Epithelial cell of proximal tubule (primary cell): ENCODE measurements at regions not wholly inside any gene's neighbourhood (a gene's known extent, or its start where the extent isn't known, plus 50 kb on each side); places are given as distances from the start of the nearest gene placed in this dataset.

Experiments used
- DNase-seq: peaks from one replicate; pipeline ENCODE4 v3.0.0-alpha.2; 2011; ENCODE audit warnings: low read depth
- H3K4me3 ChIP-seq: 2 replicates; pipeline ENCODE4 v1.5.1; 2011; ENCODE audit warnings: low read depth, mild to moderate bottlenecking, low read length
- TF ChIP-seq, protein P1 (sequence below): conservative IDR thresholded peaks from 2 replicates; pipeline ENCODE4 v1.5.1; 2012; ENCODE audit warnings: low read depth, mild to moderate bottlenecking, low read length

GRCh38 chr14:61997161-61997560, 234.9 kb downstream of the SNAPC1 start:
- DNase-seq, result no peak
- H3K4me3 ChIP-seq, result no peak overlapping the region
- TF ChIP-seq, protein P1, sequence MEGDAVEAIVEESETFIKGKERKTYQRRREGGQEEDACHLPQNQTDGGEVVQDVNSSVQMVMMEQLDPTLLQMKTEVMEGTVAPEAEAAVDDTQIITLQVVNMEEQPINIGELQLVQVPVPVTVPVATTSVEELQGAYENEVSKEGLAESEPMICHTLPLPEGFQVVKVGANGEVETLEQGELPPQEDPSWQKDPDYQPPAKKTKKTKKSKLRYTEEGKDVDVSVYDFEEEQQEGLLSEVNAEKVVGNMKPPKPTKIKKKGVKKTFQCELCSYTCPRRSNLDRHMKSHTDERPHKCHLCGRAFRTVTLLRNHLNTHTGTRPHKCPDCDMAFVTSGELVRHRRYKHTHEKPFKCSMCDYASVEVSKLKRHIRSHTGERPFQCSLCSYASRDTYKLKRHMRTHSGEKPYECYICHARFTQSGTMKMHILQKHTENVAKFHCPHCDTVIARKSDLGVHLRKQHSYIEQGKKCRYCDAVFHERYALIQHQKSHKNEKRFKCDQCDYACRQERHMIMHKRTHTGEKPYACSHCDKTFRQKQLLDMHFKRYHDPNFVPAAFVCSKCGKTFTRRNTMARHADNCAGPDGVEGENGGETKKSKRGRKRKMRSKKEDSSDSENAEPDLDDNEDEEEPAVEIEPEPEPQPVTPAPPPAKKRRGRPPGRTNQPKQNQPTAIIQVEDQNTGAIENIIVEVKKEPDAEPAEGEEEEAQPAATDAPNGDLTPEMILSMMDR, result no peak

DNA sequence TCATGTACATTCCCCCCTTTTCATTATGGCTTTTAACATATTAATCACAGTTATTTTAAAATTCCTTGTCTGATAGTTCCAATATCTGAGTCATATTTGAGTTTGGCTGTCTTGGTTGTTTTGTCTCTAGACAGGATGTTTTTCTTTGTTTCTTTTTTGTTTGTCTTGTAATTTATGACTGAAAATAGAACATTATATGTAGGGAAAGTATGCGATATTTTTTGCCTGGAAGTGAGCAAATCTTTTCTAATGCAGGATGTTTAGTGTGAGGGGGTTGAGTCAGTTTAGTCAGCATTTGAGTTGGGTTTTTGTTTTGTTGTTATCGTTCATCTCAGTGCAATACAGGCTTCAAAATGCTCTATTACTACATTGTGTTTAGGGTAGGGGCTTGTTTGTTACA, 239.7 kb downstream of the SNAPC1 start:
- no peak overlapping the region for H3K4me3 ChIP-seq
- TF ChIP-seq, protein P1, result no peak
- no peak for DNase-seq

DNA sequence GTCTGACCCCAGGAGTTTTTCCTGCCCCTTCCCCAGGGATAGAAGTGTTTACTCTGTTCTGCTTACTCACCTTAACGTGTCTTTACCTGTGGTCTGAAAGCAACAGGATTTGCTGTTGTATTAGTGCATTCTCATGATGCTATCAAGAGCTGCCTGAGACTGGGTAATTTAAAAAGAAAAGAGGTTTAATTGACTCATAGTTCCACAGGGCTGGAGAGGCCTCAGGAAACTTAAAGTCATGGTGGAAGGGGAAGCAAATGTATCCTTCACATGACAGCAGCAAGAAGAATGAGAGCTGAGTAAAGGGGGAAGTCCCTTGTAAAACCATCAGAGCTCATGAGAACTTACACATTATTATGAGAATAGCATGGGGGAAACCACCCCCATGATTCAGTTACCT, 240.4 kb downstream of the SNAPC1 start:
- no peak for DNase-seq
- TF ChIP-seq, protein P1, result no peak
- no peak overlapping the region for H3K4me3 ChIP-seq

- no peak overlapping the region for H3K4me3 ChIP-seq
- DNase-seq, result no peak
These were observed 241.5 kb downstream of the SNAPC1 start for GRCh38 chr14:62003701-62004100.

DNA sequence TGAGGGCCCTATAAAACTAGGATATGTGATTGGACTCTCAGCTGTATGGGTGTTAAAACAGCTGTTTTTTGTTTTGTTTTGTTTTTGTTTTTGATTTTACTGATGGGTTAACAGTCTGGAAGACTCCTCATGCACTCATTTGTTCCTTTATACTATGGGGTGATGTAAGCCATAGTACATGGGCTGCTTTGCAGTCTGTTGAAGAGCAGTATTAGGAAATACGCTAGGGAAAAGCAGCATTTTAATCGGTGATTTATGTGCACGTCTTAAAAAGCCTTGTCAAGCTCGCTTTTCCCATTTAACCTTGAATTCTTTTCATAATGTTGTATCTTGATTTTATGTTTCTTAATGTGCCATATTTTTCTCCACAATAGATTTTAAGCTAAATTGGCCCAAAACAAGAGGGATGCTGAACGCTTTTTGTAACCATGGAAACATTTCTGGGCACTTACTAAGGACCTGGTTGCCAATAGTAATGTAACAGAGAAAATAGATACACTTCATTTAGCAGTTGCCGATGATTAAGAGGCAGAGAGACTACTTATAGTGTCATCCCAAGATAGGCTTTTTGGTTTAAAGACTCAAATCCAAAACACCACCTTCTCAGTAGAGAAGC, 244.0 kb downstream of the SNAPC1 start:
- TF ChIP-seq, protein P1, result no peak
- no peak for DNase-seq
- no peak overlapping the region for H3K4me3 ChIP-seq

More at GRCh38 chr14:62003701-62004100, 241.5 kb downstream of the SNAPC1 start:
- TF ChIP-seq, protein P1, result no peak

DNA sequence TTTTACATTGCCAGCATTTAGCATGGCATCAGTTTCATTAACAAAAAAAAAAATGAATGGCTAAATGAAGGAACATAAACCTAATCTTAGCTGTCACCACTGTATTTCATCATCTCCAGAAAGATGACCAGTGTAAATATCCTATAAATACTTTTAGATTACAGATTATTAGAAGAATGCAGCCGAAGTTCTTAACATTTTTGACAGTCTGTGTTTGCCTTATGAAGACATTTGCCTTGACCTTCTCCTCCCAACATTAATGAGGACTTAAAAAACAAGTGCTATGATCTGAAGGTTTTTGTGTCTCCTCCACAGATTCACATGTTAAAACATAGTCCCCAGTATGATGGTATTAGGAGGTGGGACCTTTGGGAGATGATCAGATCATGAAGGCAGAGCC, 253.0 kb downstream of the SNAPC1 start:
- H3K4me3 ChIP-seq, result no peak overlapping the region
- DNase-seq, result no peak
- TF ChIP-seq, protein P1, result no peak

- no peak overlapping the region for H3K4me3 ChIP-seq
- TF ChIP-seq, protein P1, result no peak
- no peak for DNase-seq
These were observed 253.7 kb downstream of the SNAPC1 start for GRCh38 chr14:62015945-62016344.
